ENCODE measurements at regions not wholly inside any gene's neighbourhood (a gene's known extent, or its start where the extent isn't known, plus 50 kb on each side); places are given as distances from the start of the nearest gene placed in this dataset.
A peak's percentile ranks its signal among the peaks of the same experiment; 100 is the strongest.
"Not testable (repeated sequence)": the region's sequence is repeated elsewhere in the genome, so short reads cannot be mapped to it uniquely, and the experiment has no call there.

- no peak for DNase-seq (ENCODE audit: low spot score)
- in situ Hi-C loops (cut with HindIII; ENCODE audit: low sequenced_read_pairs): loop anchor here (5.0 kb wide), 1 partner anchor 52 kb away; no protein-coding TSS in a partner anchor
These were observed 91.9 kb upstream of the C9orf72 start for GRCh38 chr9:27665136-27665535.

- DNase-seq (ENCODE audit: low spot score): no peak
- in situ Hi-C loops (cut with HindIII; ENCODE audit: low sequenced_read_pairs): loop anchor here (5.0 kb wide), 1 partner anchor 49 kb away; no protein-coding TSS in a partner anchor
These were observed 95.0 kb upstream of the C9orf72 start for GRCh38 chr9:27668280-27668679.

- in situ Hi-C loops (cut with HindIII; ENCODE audit: low sequenced_read_pairs): no loop called here
- no peak for DNase-seq (ENCODE audit: low spot score)
These were observed 98.4 kb upstream of the C9orf72 start for GRCh38 chr9:27671636-27672035.

GRCh38 chr9:27672718-27673117, 99.4 kb upstream of the C9orf72 start:
- DNase-seq (ENCODE audit: low spot score): no peak
- in situ Hi-C loops (cut with HindIII; ENCODE audit: low sequenced_read_pairs): no loop called here

GRCh38 chr9:27673641-27674040, 100.4 kb upstream of the C9orf72 start:
- in situ Hi-C loops (cut with HindIII; ENCODE audit: low sequenced_read_pairs): no loop called here
- DNase-seq (ENCODE audit: low spot score): peak; percentile 50

- in situ Hi-C loops (cut with HindIII; ENCODE audit: low sequenced_read_pairs): no loop called here
These were observed 102.1 kb upstream of the C9orf72 start for GRCh38 chr9:27675354-27675753.

GRCh38 chr9:27676827-27677226, 103.5 kb upstream of the C9orf72 start:
- no peak for DNase-seq (ENCODE audit: low spot score)
- in situ Hi-C loops (cut with HindIII; ENCODE audit: low sequenced_read_pairs): no loop called here

More at GRCh38 chr9:27675354-27675753, 102.1 kb upstream of the C9orf72 start:
- no peak for DNase-seq (ENCODE audit: low spot score)

GRCh38 chr9:27679338-27679737, 106.1 kb upstream of the C9orf72 start:
- in situ Hi-C loops (cut with HindIII; ENCODE audit: low sequenced_read_pairs): no loop called here
- no peak for DNase-seq (ENCODE audit: low spot score)

- no peak for DNase-seq (ENCODE audit: low spot score)
- in situ Hi-C loops (cut with HindIII; ENCODE audit: low sequenced_read_pairs): no loop called here
These were observed 109.9 kb upstream of the C9orf72 start for GRCh38 chr9:27683181-27683580.

- in situ Hi-C loops (cut with HindIII; ENCODE audit: low sequenced_read_pairs): no loop called here
- DNase-seq (ENCODE audit: low spot score): no peak
These were observed 115.7 kb upstream of the C9orf72 start for GRCh38 chr9:27688954-27689353.

- in situ Hi-C loops (cut with HindIII; ENCODE audit: low sequenced_read_pairs); DNase-seq (ENCODE audit: low spot score): not testable (repeated sequence)
These were observed 117.5 kb upstream of the C9orf72 start for GRCh38 chr9:27690816-27691215.

- in situ Hi-C loops (cut with HindIII; ENCODE audit: low sequenced_read_pairs): no loop called here
- no peak for DNase-seq (ENCODE audit: low spot score)
These were observed 126.3 kb upstream of the C9orf72 start for GRCh38 chr9:27699621-27700020.

GRCh38 chr9:27701016-27701415, 127.7 kb upstream of the C9orf72 start:
- in situ Hi-C loops (cut with HindIII; ENCODE audit: low sequenced_read_pairs): no loop called here
- DNase-seq (ENCODE audit: low spot score): no peak

- DNase-seq (ENCODE audit: low spot score): no peak
- in situ Hi-C loops (cut with HindIII; ENCODE audit: low sequenced_read_pairs): no loop called here
These were observed 128.3 kb upstream of the C9orf72 start for GRCh38 chr9:27701587-27701986.

- peak; percentile 81 for DNase-seq (ENCODE audit: low spot score)
- in situ Hi-C loops (cut with HindIII; ENCODE audit: low sequenced_read_pairs): no loop called here
These were observed 130.1 kb upstream of the C9orf72 start for GRCh38 chr9:27703216-27703980.

- in situ Hi-C loops (cut with HindIII; ENCODE audit: low sequenced_read_pairs): no loop called here
- DNase-seq (ENCODE audit: low spot score): no peak
These were observed 138.0 kb upstream of the C9orf72 start for GRCh38 chr9:27711241-27711640.

GRCh38 chr9:27712806-27713205, 139.5 kb upstream of the C9orf72 start:
- peak; percentile 96 for DNase-seq (ENCODE audit: low spot score)
- in situ Hi-C loops (cut with HindIII; ENCODE audit: low sequenced_read_pairs): no loop called here

GRCh38 chr9:27714388-27714787, 141.1 kb upstream of the C9orf72 start:
- peak; percentile 98 for DNase-seq (ENCODE audit: low spot score)
- in situ Hi-C loops (cut with HindIII; ENCODE audit: low sequenced_read_pairs): no loop called here

- DNase-seq (ENCODE audit: low spot score): no peak
- in situ Hi-C loops (cut with HindIII; ENCODE audit: low sequenced_read_pairs): loop anchor here (5.0 kb wide), 1 partner anchor 48 kb away; no protein-coding TSS in a partner anchor
These were observed 142.4 kb upstream of the C9orf72 start for GRCh38 chr9:27715651-27716050.

GRCh38 chr9:27717991-27718390, 144.7 kb upstream of the C9orf72 start:
- in situ Hi-C loops (cut with HindIII; ENCODE audit: low sequenced_read_pairs): loop anchor here (5.0 kb wide), 1 partner anchor 51 kb away; no protein-coding TSS in a partner anchor
- no peak for DNase-seq (ENCODE audit: low spot score)

GRCh38 chr9:27719711-27720110, 146.4 kb upstream of the C9orf72 start:
- DNase-seq (ENCODE audit: low spot score): no peak
- in situ Hi-C loops (cut with HindIII; ENCODE audit: low sequenced_read_pairs): loop anchor here (5.0 kb wide), 1 partner anchor 52 kb away; no protein-coding TSS in a partner anchor

Measured in G401 (cell line).